HEK293 (cell line): ENCODE measurements at regions not wholly inside any gene's neighbourhood (a gene's known extent, or its start where the extent isn't known, plus 50 kb on each side); places are given as distances from the start of the nearest gene placed in this dataset.

ENCODE experiments used
- CTCF ChIP-seq: fragments of 450-650 bp; formaldehyde crosslinking; IDR thresholded peaks from 2 replicates; pipeline ENCODE4 v1.5.1; 2016; ENCODE audit warnings: missing biosample characterization, missing genetic modification characterization
- ZNF2 ChIP-seq: fragments of 450-650 bp; formaldehyde crosslinking; IDR thresholded peaks from 2 replicates; pipeline ENCODE4 v1.5.1; 2016; ENCODE audit warnings: missing biosample characterization, missing genetic modification characterization
- ZNF677 ChIP-seq: fragments of 450-650 bp; IDR thresholded peaks from 2 replicates; pipeline ENCODE4 v1.5.0; 2018; ENCODE audit warnings: missing biosample characterization, mild to moderate bottlenecking, missing genetic modification characterization, moderate library complexity

GRCh38 chr17:12478311-12478710, 187.4 kb upstream of the MYOCD start:
- TF ChIP-seq CTCF (tag by site-specific recombination) (no peak), ZNF2 (tag by site-specific recombination) (no peak), ZNF677 (tag by site-specific recombination) (no peak)
